ENCODE measurements at regions not wholly inside any gene's neighbourhood (a gene's known extent, or its start where the extent isn't known, plus 50 kb on each side); places are given as distances from the start of the nearest gene placed in this dataset.

DNA sequence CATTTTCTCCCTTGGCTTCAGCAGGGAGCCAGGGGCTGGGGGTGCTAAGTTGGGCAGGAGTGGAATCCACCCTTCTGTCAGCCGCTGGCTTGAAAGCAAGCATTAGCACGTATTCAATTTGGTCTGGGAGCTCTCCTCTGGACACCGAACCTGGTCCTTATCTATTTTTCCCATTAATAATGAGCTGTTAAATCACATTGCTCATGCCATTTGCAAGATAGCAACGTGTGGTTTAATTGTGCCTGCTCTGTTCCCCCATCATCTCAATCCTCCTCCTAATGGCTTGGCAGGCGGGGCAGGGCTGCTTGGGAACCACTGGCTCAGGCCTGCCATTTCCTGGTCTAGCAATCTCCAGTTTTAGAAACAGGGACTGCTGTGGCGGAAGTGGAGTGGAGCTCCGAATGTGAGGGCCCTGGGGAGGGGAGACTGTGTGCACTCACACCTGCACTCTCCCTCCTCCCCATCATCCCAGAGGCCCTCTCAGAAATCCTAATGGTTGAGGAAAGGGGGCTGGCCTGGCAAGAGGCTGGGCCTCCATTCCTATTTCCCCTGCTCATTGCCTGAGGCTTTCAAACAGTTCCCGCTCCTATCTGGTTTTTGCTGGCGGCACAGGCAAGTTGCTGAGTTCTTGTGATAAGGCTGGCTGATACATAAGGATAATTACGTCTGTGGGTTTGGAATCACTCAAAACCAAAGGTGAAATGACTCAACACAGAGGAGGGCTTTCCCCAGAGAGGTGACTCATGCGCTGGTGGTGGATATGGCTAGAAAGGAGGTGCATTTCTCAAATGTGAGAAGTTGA, 201.2 kb upstream of the E2F8 start:
- Histone ChIP-seq H3K4me3 (no peak overlapping the region), H3K79me2 (no peaks in the 10 kb centered on the region), H4K20me1 (ENCODE audit: insufficient read depth, poor library complexity, severe bottlenecking) (no peaks in the 10 kb centered on the region), H3K36me3 (replicated peaks; ENCODE audit: insufficient read depth, low read depth) (no peaks in the 10 kb centered on the region), H3K4me2 (peak overlapping the region; percentile 4), H2AFZ (no peak overlapping the region), H3K9me2 (replicated peaks; ENCODE audit: insufficient read depth) (no peaks in the 10 kb centered on the region), H3K9me3 (ENCODE audit: low read depth) (no peaks in the 10 kb centered on the region), H3K4me1 (ENCODE audit: insufficient read depth) (peaks cover 12% of the 10 kb centered on the region), H3K27ac (peak overlapping the region; percentile 85), H3K27me3 (no peaks in the 10 kb centered on the region)
- DNase-seq (ENCODE audit: low spot score), result peak; percentile 89
- TF ChIP-seq EZH2phosphoT487 (IDR thresholded peaks at IDR 0.05; ENCODE audit: low read depth, severe bottlenecking, unreplicated experiment) (no peak), EZH2 (IDR thresholded peaks at IDR 0.05; ENCODE audit: borderline replicate concordance) (no peak)
- TF ChIP-seq, protein P1, sequence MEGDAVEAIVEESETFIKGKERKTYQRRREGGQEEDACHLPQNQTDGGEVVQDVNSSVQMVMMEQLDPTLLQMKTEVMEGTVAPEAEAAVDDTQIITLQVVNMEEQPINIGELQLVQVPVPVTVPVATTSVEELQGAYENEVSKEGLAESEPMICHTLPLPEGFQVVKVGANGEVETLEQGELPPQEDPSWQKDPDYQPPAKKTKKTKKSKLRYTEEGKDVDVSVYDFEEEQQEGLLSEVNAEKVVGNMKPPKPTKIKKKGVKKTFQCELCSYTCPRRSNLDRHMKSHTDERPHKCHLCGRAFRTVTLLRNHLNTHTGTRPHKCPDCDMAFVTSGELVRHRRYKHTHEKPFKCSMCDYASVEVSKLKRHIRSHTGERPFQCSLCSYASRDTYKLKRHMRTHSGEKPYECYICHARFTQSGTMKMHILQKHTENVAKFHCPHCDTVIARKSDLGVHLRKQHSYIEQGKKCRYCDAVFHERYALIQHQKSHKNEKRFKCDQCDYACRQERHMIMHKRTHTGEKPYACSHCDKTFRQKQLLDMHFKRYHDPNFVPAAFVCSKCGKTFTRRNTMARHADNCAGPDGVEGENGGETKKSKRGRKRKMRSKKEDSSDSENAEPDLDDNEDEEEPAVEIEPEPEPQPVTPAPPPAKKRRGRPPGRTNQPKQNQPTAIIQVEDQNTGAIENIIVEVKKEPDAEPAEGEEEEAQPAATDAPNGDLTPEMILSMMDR (IDR thresholded peaks at IDR 0.05; ENCODE audit: poor library complexity), result no peak
- WGBS (ENCODE audit: low lambda C conversion rate, missing lambda C conversion rate), result 37% methylated on average over 11 of the region's 11 CpGs

DNA sequence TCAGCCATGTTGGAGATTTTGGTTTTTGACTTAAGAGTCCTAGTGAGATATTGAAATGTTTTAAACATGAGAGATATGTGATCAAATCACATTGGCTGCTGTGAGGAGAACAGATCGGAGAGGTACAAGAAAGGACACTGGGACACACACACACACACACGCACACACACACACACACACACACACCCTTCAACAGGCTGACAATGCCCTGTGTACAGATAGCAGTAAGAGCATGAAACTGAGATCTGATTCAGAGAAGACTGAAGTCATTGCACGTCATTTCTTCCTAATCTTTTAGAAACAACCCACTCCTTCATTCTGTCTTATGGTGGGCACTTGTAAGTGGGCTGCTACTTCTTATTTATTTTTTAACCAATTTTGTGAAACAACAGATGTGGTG, 200.5 kb upstream of the E2F8 start:
- Histone ChIP-seq H2AFZ (no peak overlapping the region), H3K36me3 (replicated peaks; ENCODE audit: insufficient read depth, low read depth) (no peaks in the 10 kb centered on the region), H3K27me3 (no peaks in the 10 kb centered on the region), H3K79me2 (no peaks in the 10 kb centered on the region), H3K4me2 (peak overlapping the region; percentile 4), H3K9me3 (ENCODE audit: low read depth) (no peaks in the 10 kb centered on the region), H3K4me1 (ENCODE audit: insufficient read depth) (peaks cover 12% of the 10 kb centered on the region), H3K27ac (peak overlapping the region; percentile 85), H3K9me2 (replicated peaks; ENCODE audit: insufficient read depth) (no peaks in the 10 kb centered on the region), H4K20me1 (ENCODE audit: insufficient read depth, poor library complexity, severe bottlenecking) (no peaks in the 10 kb centered on the region), H3K4me3 (no peak overlapping the region)
- no peak for DNase-seq (ENCODE audit: low spot score)
- no peak for TF ChIP-seq EZH2phosphoT487 (IDR thresholded peaks at IDR 0.05; ENCODE audit: low read depth, severe bottlenecking, unreplicated experiment)
- TF ChIP-seq, protein P1 (IDR thresholded peaks at IDR 0.05; ENCODE audit: poor library complexity), result no peak
- no peak for TF ChIP-seq EZH2 (IDR thresholded peaks at IDR 0.05; ENCODE audit: borderline replicate concordance)
- WGBS (ENCODE audit: low lambda C conversion rate, missing lambda C conversion rate), result 84% methylated on average over 3 of the region's 3 CpGs

DNA sequence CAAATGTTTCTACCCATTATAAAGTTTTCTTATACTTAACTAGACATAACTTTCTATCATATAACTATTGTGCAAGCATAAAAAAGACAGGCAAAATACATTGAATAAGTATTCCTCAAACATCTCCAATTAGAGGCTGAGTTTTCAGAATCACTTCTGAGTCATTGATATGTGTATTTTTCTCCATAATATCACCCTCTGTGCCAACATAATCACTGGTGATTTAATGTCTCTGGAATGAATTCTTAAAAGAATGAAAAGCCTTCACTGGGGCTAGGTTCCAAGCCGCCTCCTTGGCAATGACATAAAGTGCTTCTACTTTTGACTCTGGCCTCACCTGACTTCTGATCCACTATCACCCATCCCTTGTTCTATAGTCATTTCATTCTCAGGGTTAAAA, 197.0 kb upstream of the E2F8 start:
- Histone ChIP-seq H3K36me3 (replicated peaks; ENCODE audit: insufficient read depth, low read depth) (no peaks in the 10 kb centered on the region), H3K9me3 (ENCODE audit: low read depth) (no peaks in the 10 kb centered on the region), H3K4me3 (no peak overlapping the region), H3K4me2 (no peak overlapping the region), H3K9me2 (replicated peaks; ENCODE audit: insufficient read depth) (no peaks in the 10 kb centered on the region), H3K27me3 (no peaks in the 10 kb centered on the region), H3K27ac (no peak overlapping the region), H3K79me2 (no peaks in the 10 kb centered on the region), H4K20me1 (ENCODE audit: insufficient read depth, poor library complexity, severe bottlenecking) (no peaks in the 10 kb centered on the region), H2AFZ (no peak overlapping the region), H3K4me1 (ENCODE audit: insufficient read depth) (peaks cover 11% of the 10 kb centered on the region)
- TF ChIP-seq EZH2phosphoT487 (IDR thresholded peaks at IDR 0.05; ENCODE audit: low read depth, severe bottlenecking, unreplicated experiment) (no peak), EZH2 (IDR thresholded peaks at IDR 0.05; ENCODE audit: borderline replicate concordance) (no peak)
- DNase-seq (ENCODE audit: low spot score), result no peak
- 88% methylated on average over 1 of the region's 1 CpG for WGBS (ENCODE audit: low lambda C conversion rate, missing lambda C conversion rate)

DNA sequence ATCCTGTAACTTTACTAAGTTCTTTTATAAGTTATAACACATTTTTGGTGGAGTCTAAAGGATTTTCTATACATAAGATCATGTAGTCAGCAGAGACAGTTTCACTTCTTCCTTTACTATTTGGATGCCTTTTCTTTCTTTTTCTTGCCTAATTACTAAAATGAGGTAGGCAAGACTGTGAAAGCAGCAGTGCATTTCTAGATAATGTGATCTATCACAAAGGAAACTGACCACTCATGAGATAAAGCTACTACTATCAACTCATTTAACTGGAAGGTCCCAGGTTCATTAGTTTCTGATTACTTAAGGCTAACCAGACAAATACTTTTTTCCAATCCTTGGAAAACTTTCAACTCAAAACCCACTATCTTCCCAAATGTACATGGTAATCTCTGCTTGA, 196.2 kb upstream of the E2F8 start:
- Histone ChIP-seq H3K4me3 (no peak overlapping the region), H3K36me3 (replicated peaks; ENCODE audit: insufficient read depth, low read depth) (no peaks in the 10 kb centered on the region), H4K20me1 (ENCODE audit: insufficient read depth, poor library complexity, severe bottlenecking) (no peaks in the 10 kb centered on the region), H3K4me1 (ENCODE audit: insufficient read depth) (peaks cover 6% of the 10 kb centered on the region), H3K4me2 (no peak overlapping the region), H3K9me3 (ENCODE audit: low read depth) (no peaks in the 10 kb centered on the region), H2AFZ (no peak overlapping the region), H3K27me3 (no peaks in the 10 kb centered on the region), H3K27ac (no peak overlapping the region), H3K9me2 (replicated peaks; ENCODE audit: insufficient read depth) (no peaks in the 10 kb centered on the region), H3K79me2 (no peaks in the 10 kb centered on the region)
- DNase-seq (ENCODE audit: low spot score), result no peak
- TF ChIP-seq, protein P1 (IDR thresholded peaks at IDR 0.05; ENCODE audit: poor library complexity), result no peak
- TF ChIP-seq EZH2 (IDR thresholded peaks at IDR 0.05; ENCODE audit: borderline replicate concordance) (no peak), EZH2phosphoT487 (IDR thresholded peaks at IDR 0.05; ENCODE audit: low read depth, severe bottlenecking, unreplicated experiment) (no peak)
